Forelimb muscle (tissue), 1 donor: ENCODE measurements at regions not wholly inside any gene's neighbourhood (a gene's known extent, or its start where the extent isn't known, plus 50 kb on each side); places are given as distances from the start of the nearest gene placed in this dataset.

ENCODE experiments used
- DNase-seq: peaks from one replicate; pipeline ENCODE4 v3.0.0-alpha.2; 2013; ENCODE audit warnings: low read depth

DNA sequence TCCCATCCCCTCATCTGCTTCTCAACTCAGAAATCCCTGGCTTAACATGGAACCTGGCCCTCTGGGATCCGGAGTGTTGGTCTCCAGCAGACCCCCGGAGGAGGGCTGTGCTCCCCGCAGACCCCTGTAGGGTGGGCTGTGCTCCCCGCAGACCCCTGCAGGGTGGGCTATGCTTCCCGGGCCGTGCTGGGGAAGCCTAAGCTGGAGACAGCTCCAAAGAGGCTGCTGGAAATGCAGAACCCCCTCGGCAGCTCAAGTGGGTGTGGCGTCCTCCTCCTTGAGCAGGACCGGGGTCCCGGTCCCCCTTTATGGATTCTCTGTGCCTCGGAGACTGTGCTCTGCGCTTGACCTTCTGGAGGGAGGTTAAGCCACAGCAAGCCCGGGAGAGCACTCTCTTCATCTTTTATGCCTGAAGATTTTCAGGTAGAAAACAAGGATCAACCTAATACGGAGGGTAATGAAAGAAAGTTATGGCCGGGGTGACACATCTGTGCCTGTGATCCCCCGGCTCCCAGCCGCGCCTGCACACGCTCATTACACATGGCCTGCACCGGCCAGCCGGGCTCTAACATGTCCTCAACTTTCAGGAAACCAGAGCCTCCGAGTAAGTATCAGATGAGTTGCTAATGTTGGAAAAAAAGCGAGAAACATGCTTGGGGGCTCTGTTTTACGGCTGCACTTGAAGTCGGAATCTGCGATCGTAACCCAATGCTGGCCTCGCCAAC lies 87.7 kb upstream of the ACTRT2 start:
- no peak for DNase-seq

DNA sequence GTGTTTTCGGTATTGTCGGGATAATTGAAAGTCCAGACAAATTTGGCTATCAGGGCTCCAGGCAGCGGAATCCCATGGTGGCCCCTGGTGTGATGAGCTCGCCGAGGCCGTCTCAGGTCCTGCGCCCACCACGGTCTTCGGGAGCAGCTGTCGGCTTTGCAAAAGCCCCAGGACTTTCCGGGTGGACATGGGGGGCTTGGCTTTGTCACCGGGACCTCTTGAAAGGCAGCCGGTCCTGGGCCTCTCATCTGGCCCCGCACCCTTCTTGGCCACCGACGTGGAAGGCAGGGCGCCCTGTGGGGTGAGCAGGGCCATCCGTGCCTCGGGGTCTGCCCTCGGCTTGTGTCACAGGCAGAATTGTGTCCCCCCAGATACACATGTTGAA lies 87.1 kb upstream of the ACTRT2 start:
- no peak for DNase-seq

DNA sequence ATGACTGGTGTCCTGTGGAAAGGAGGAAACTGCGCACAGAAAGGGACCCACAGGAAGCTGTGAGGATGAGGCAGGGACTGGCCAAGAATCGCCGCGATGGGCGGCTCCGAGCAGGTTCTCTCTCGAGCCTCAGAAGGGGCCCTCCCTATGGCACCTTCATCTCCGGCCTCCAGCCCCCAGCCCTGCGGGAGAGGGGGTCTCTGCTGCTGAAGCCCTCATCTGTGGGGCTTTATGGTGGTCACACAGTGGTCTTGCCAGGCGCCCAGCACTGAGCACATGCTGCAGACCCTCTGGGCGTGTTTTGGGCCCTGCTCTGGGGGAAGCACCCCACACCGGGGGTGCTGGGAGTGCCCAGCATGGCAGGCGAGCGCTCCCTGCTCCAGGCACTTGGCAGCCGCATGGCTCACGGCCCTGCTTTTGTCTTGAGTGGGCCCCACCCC lies 86.6 kb upstream of the ACTRT2 start:
- no peak for DNase-seq

DNA sequence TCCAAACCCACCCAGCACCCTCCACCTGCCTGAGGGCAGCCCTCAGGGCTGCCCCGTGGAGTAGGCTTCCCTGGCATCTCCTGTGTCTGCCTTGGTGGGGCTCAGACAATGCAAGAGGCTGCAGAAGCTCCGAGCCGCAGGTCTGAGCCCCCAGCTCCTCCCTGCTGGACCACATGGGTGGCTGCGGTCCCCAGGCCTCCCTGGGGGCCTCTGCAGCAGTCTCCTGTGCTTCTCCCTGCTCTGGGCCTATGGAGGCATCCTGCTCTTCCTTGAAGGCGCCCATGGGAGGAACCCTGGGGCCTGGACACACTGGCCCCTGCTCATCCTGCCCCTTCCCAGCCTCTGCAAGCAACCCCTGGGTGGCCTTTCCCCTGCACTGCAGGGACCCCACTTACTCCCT lies 86.1 kb upstream of the ACTRT2 start:
- DNase-seq: no peak

DNA sequence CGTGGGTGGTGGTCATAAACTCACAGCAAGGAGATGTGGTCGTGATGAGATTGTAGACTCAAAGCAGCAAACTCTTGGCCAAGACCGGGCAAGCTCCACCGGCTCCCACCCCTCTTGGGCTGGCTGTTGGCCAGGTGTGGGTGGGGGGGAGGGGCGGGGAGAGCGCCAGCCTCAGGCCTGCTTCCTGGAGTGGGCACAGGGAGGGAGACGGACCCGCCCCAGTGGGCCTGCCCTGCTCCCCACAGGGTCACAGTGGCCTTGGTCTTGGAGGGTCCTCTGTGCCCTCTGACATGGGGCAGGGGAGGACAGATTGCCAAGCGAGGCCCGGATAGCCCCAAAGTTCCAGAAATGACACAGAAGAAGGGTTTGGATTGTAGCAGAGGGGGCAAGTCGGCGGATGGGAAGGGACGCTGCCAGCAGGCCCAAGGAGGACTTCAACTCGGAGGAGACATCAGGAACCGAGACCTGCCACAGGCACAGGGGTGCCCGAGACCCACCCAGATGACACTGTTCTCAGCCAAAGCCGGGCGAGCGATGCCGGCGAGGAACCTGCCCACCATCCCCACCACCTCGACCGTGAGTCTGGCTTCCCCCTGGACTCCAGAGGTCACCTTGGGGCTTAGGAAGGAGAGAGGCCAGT lies 85.4 kb upstream of the ACTRT2 start:
- no peak for DNase-seq

DNA sequence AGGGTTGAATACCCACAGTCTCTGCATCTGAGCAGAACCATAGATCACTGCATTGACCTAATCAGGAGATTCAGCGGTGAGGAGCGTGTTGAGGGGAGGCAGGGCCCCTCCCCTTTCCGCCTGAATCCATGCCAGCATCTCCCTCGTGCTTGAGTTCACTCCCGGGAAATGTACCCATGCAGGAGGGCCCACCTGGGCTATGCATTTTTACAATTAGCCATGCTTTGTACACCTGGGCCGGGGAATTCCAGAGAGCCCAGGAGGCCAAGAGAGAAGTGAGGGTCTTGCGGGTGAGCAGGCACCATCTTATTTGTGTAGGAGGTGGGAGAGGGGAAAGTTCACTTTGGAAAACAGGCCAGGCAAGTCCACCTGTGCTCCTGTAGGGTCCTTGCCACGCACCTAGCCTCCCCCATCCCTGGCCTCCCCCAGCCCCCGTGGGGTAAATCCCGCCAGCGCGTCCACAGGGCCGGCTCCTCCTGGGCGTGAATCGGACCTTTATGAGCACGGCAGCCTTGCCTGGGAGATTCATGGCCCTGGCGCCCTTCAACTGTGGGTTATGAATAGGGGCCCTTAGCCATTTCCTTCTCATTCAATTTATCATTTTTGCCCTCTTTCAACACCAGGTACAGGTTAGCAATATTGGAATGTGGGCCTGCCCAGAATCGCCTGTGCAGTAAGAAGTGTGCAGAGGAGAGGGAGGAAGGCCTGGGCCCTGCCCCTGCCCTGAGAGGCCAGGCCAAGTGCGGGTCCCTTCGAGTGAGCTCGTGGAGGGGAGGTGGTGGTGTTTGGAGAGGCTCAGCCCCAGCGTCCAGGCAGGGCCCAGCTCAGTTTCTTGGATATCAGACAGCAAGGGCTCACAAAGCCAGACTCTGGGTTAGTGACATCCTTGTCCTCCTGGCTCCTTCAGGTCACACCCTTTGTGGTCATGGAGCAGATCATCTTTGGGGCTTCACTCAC lies 84.4 kb upstream of the ACTRT2 start:
- DNase-seq: no peak

DNA sequence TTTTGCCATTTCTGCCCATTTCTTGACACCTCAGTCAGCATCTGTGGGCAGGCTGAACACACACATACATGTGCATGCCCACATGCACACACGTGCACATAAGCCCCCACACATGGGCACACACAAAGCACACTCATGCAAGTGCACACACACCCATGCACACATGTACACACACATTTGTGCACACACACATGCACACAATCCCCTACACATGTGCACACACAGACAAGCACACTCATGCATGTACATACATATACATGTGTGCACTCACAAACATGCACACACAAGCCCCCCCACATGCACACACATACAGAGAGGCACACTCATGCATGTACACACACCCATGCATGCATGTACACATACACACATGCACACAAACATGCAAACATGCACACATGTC lies 83.5 kb upstream of the ACTRT2 start:
- no peak for DNase-seq

DNA sequence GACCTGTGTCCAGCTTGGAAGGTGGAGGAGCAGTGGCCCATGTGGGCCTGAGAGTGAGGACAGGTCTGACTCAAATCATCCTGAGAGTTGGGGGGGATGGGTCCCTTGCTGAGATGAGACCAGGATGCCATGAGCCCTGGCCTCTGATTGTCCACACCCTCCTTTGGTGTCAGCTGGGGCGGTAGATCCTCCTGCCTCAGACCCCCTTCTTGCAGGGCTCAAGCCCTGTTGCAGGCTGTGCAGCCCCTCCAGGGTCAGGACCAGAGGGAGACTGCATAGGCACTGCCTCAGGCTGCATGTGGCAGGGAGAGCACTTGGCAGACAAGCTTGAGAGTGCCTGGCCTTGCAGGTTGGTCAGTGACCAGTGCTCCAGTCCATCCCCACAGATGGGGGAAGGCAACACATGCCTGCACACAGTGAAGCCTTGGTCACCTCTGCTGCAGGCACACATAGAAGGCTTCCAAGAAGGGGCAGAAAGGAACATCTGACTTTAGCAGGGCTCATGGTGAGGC lies 82.2 kb upstream of the ACTRT2 start:
- no peak for DNase-seq

DNA sequence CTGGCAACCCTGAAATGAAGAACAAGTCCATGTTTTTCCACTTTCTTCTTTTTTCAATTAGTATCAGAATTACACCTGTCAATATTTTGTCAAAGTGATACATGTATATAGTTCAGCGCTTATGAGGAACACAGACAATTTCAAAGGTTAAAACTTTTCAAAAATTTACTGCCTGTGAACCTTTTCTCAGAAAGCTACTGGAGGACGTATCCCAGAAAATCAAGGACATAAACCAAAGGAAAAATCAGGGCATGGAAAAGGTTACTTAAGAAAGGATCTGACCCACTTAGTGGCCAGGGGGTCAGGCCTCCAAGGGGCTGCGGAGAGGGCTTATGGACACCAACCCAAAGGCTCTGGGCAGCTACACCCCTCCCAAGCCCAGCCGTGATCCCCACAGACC lies 81.1 kb upstream of the ACTRT2 start:
- no peak for DNase-seq

DNA sequence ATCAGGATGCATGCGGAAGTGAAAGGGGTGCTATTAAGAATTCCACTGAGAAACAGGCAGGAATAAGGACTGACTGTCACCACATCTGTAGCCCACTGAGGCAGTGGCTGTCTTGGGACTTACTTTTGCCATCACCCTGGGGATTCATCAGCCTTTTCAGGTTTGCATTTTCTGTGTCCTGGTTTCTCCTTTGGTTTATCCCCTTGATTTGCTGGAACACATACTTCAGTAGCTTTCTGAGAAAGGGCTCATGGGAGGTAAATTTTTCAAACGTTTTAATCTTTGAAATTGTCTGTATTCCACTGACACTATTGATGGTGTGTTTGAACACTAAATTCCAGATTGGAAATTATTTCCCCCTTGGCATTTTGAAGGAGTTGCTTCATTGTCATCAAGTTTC lies 80.2 kb upstream of the ACTRT2 start:
- DNase-seq: no peak

DNA sequence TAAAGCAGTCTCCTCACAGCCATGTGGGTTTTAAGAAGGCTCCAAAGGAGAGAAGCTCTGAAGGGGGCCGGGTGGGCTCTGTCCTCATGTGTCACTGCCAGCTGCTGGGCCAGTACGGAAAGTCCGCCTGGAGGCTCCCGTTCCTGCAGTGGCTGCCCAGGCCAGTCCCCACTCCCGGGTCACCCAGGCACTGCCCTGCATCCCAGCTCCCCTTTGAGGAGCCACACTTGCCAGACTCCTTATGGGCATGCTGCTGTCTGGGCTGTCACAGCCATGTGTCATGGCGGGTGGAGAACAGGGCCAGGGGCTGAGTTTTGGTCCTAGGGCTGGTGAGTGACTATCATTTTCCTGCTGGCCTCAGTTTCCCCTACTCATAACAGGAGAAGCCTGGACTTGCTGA lies 79.4 kb upstream of the ACTRT2 start:
- DNase-seq: no peak

DNA sequence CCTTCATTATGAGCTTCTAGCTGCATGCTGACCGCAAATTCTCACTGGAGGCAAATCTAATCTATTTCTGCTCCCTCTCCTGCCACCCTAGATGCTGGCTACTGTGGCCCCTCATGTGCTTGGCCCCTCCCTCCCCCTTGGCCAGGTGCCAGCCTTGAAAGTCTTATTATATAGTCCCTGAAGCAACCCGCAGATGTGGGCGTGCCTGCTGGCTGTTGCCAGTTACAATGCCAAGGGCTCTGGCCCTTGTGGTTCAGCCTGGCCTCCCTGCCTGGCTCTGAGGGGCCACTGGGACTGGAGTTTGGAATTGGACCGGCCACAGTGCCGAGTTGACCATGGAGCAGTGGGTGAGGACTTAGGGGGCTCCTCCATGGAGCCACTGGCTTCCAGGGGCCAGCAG lies 78.9 kb upstream of the ACTRT2 start:
- DNase-seq: no peak

DNA sequence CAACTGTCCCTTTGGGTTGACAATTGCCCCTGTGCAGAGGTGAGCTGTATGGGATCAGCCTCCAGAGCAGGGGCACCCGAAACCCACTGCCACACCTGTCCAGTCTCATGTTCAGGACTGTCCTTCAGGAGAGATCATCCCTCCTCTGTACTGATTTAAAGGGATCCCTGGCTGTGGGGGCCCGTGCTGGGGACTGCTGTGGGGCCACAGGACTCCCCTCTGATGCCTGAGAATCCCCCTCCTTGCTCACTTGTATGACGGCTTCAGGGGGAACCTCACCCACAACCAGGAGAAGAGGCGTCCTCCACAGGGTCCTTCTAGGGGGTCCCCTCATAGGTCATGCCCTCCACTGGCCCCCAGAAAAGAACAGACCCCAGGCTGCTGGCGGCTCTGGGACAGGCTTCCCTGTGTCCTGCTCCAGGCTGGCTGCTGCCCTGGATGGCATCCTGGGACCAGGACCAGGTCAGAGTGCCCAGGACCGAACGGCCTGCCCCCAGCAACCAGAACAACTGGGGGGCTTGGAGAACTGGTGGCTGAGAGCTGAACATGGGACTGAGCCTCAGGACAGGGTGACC lies 77.5 kb upstream of the ACTRT2 start:
- DNase-seq: no peak

DNA sequence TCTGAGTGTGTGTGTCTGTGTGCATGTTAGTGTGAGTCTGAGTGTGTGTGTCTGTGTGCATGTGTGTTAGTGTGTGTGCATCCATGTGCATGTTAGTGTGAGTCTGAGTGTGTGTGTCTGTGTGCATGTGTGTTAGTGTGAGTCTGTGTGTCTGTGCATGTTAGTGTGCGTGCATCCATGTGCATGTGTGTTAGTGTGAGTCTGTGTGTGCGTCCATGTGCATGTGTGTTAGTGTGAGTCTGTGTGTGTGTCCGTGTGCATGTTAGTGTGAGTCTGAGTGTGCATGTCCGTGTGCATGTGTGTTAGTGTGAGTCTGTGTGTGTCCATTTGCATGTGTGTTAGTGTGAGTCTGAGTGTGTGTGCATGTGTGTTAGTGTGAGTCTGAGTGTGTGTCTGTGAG lies 76.6 kb upstream of the ACTRT2 start:
- no peak for DNase-seq

DNA sequence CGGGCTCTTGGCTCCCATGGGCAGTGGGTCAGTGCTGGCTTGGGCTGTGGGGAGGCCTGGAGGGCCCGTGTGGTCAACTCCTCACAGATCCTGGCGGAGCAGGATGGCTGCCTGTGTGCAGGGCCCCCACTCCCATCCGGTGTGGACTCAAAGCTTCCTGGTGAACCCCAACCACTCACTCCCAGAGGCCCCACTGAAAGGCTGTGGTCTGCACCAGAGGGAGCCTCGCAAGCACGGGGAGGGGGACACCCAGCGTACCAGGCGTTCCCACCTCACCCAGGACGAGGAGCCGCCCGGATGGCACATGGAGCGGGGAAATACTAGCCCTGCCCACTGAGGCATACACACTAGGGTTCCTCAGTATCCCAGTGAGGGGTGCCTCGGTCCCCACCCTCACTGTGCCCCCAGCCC lies 75.4 kb upstream of the ACTRT2 start:
- no peak for DNase-seq

DNA sequence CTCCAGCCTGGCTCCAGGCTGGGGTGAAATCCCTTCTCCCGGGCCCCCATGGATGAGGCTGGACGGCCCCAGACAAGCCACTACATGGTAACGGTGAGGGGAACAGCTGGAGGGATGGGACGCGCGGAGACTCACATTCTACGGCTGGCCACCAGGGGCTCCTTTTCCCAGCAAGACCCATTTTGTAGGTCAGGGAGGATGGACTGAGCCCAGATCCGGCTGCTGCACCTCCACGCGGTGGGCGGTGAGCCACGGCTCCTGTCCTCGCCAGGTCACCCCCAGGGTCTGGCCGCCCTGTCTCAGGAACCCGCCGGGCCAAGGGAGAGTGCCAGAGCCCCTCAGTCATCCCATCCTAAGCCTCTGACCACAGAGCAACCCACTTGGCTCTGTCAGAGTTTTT lies 75.0 kb upstream of the ACTRT2 start:
- DNase-seq: no peak

DNA sequence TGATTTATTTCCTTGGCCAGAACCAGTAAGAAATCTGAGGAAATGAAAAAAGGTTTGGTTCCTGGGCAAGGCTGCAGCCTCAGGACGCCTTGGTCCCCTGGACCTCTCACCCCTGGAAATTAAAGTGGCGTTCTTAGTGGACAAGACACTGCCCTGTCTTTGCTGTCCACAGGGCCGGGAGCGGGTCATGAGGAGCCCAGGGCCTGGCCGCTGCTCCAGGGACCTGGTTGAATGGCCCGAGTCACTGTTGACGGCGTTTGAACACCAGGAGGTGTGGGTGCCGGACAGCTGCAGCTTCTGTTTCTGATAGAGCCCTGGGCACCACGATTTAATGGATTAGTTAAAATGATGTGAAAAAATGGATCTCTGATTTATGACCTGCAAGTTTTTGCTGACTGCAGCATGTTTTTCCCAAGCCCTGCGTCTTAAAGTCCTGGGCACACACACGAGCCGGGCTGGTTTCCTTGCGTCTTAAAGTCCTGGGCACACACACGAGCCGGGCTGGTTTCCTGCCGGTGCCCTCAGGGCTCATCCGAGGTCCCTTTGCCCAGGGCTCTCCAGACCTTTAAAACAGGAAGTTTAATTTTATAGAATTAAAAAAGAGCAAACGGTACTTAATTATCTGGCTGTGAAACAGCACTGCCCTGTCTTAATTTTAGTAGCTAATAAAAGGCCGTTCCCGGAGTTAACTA lies 74.1 kb upstream of the ACTRT2 start:
- no peak for DNase-seq

DNA sequence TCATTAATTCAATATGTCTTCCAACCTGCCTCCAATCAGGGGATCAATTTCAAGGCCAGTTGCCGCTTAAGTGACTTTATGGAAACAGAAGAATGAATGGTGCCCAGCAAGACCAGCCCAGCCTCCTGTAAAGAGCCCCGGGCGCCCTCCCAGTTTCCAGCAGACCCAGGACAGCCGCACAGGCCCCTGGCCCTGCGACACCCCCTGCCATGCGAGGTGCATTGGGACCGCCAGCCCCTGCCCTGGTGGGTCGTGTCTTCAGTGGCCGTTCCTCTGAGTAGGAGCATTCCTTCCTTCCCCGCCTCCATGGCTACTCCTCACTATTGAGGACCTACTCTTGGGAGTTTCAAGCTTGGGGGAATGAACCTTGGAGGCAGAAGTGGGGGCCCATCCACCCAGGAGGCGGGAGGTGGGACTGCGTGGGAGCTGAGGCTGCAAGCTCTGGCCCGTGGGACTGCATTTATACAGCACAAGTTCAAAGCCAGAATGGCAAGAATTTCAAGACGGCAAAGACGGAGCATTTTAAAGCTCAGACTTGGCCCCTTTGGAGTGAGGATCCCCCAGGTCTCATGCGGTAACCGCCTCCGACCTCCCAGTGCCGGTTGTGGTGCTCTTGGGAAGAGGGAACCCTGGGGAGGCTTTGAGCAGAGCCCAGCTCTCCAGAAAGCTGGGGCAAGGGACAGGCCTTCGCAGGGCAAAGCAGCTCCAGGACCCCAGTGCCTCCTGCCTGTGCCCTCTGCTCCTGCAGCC lies 73.1 kb upstream of the ACTRT2 start:
- no peak for DNase-seq

DNA sequence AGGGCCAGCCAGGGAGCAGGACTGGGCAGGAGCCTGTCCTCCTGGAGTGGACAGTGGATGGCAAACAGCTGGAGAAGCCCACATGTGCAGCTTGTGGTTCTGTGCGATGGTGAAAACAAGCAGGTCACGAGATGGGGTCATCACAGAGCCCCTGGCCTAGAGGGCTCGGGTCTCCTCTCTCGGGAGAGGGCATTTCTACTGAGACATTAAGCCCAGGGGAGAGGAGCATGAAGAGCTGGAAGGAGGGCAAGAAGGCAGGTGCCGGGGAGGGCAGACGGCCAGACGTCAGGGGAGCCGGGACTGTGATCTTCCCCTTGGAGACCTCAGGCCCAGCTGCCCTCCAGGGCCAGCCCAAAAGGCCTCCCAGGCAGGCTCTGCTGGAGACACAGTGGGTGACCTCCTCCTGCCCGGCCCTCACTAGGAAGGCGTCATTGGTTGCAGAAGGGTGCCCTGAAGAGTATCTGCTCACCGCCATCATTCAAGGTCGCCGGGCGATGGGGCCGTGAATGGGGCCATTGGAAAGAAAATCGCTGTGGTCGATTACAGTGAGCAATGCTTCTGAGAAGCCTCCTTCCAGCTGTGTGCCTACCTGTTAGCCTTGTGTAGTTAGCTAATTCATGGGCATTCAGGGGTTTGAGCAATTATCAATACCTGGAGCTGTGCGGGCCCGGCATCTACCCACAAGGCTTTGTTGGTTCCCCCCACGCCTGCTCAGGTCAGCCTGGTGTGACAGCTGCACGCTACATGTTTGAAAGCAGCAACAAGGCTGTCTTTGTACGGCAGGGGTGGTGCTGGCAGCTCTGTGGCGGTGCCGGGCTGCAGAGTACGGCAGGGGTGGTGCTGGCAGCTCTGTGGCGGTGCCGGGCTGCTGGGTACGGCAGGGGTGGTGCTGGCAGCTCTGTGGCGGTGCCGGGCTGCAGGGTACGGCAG lies 72.3 kb upstream of the ACTRT2 start:
- no peak for DNase-seq
